Loucy (cell line): ENCODE measurements at regions not wholly inside any gene's neighbourhood (a gene's known extent, or its start where the extent isn't known, plus 50 kb on each side); places are given as distances from the start of the nearest gene placed in this dataset.
"Not testable (repeated sequence)": the region's sequence is repeated elsewhere in the genome, so short reads cannot be mapped to it uniquely, and the experiment has no call there.

Experiments
- H2AFZ ChIP-seq: fragments of 200-600 bp; sonication (generic); 2 replicates; pipeline ENCODE4 v1.6.0; 2016; ENCODE audit warnings: antibody characterized with exemption, mild to moderate bottlenecking, low read length, moderate library complexity
- H3F3A ChIP-seq: fragments of 200-600 bp; 2 replicates; pipeline ENCODE4 v1.6.0; 2016; ENCODE audit warnings: antibody characterized with exemption, low read depth, mild to moderate bottlenecking
- H3K27me3 ChIP-seq: fragments of 200-600 bp; sonication (generic); 2 replicates; pipeline ENCODE4 v1.6.1; 2014; ENCODE audit warnings: low read length, mild to moderate bottlenecking; ENCODE audit not compliant: insufficient read depth, poor library complexity, severe bottlenecking
- H3K36me3 ChIP-seq: fragments of 200-600 bp; sonication (generic); 2 replicates; pipeline ENCODE4 v1.6.1; 2016; ENCODE audit warnings: low read length; ENCODE audit not compliant: insufficient read depth
- H3K4me1 ChIP-seq: fragments of 200-600 bp; sonication (generic); 2 replicates; pipeline ENCODE4 v1.5.1; 2014; ENCODE audit warnings: low read length, mild to moderate bottlenecking; ENCODE audit not compliant: insufficient read depth, poor library complexity, severe bottlenecking
- H3K4me2 ChIP-seq: fragments of 200-600 bp; sonication (generic); 2 replicates; pipeline ENCODE4 v1.6.0; 2014; ENCODE audit warnings: antibody characterized with exemption, low read length, low read depth, mild to moderate bottlenecking; ENCODE audit not compliant: poor library complexity, severe bottlenecking
- H3K4me3 ChIP-seq: fragments of 200-600 bp; sonication (generic); 2 replicates; pipeline ENCODE4 v1.5.1; 2014; ENCODE audit warnings: low read length, mild to moderate bottlenecking, mixed read lengths; ENCODE audit not compliant: poor library complexity, severe bottlenecking
- H3K79me2 ChIP-seq: fragments of 200-600 bp; sonication (generic); 2 replicates; pipeline ENCODE4 v1.6.1; 2014; ENCODE audit warnings: low read length; ENCODE audit not compliant: insufficient read depth
- H3K9ac ChIP-seq: fragments of 200-600 bp; sonication (generic); 2 replicates; pipeline ENCODE4 v1.6.0; 2014; ENCODE audit warnings: mild to moderate bottlenecking, low read depth, low read length, moderate library complexity; ENCODE audit not compliant: poor library complexity, severe bottlenecking
- H3K9me2 ChIP-seq: fragments of 200-600 bp; sonication (generic); replicated peaks from 2 replicates; pipeline ENCODE4 v1.6.1; 2016; ENCODE audit warnings: low read depth, low read length, mixed read lengths
- H3K9me3 ChIP-seq: fragments of 200-600 bp; sonication (generic); 2 replicates; pipeline ENCODE4 v1.6.1; 2014; ENCODE audit warnings: mild to moderate bottlenecking, antibody characterized with exemption, low read length, low read depth; ENCODE audit not compliant: insufficient read depth
- H4K20me1 ChIP-seq: fragments of 200-600 bp; sonication (generic); 2 replicates; pipeline ENCODE4 v1.6.0; 2014; ENCODE audit warnings: antibody characterized with exemption, low read length, mild to moderate bottlenecking; ENCODE audit not compliant: insufficient read depth, poor library complexity, severe bottlenecking
- EZH2phosphoT487 ChIP-seq: fragments of 200-600 bp; IDR thresholded peaks from 2 replicates; pipeline ENCODE4 v1.6.1; 2018; ENCODE audit warnings: antibody characterized with exemption, mild to moderate bottlenecking, moderate library complexity, borderline replicate concordance
- TF ChIP-seq, protein P1 (sequence below): fragments of 200-600 bp; sonication (generic); conservative IDR thresholded peaks from 2 replicates; pipeline ENCODE4 v1.5.1; 2014; ENCODE audit warnings: mild to moderate bottlenecking, antibody characterized with exemption, low read length

DNA sequence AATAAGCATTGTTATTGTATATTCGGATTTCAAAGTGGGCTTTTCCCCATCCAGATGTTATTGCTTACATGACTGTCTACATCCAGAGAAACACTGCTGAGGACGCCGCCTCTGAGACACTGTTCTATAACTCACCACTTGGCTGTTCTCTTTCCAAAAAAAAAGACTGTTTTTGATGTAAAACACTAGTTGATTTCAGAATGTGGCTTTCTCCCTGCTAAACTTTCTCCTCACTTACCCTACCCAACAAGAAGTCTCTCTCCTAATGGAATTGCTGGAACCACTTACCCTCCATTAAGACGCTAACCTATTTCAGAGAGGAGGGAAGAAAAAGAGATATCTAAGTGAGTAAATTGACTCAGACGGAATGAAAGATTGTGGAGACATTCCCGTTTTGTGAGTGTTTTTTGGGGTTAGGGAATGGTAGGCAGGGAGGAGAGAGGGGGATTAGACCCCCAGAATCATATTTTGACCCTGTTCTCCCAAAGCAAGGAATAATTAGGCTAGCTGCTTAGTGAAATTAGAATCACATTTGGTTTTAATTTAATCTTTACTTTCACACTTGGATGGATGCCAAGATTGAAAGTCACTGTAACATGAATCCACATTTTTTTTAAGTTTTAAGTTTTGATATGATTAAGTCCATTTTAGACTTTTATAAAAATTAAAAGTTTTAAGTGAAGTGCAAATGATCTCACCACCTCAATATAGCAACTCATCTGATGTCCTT is 174.9 kb downstream of the CHIC2 start:
- TF ChIP-seq EZH2phosphoT487 = no peak
- TF ChIP-seq, protein P1, sequence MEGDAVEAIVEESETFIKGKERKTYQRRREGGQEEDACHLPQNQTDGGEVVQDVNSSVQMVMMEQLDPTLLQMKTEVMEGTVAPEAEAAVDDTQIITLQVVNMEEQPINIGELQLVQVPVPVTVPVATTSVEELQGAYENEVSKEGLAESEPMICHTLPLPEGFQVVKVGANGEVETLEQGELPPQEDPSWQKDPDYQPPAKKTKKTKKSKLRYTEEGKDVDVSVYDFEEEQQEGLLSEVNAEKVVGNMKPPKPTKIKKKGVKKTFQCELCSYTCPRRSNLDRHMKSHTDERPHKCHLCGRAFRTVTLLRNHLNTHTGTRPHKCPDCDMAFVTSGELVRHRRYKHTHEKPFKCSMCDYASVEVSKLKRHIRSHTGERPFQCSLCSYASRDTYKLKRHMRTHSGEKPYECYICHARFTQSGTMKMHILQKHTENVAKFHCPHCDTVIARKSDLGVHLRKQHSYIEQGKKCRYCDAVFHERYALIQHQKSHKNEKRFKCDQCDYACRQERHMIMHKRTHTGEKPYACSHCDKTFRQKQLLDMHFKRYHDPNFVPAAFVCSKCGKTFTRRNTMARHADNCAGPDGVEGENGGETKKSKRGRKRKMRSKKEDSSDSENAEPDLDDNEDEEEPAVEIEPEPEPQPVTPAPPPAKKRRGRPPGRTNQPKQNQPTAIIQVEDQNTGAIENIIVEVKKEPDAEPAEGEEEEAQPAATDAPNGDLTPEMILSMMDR = no peak
- H3K4me2 ChIP-seq = no peak overlapping the region
- H3K4me3 ChIP-seq = no peak overlapping the region
- H3K79me2 ChIP-seq = no peaks in the 10 kb centered on the region
- no peaks in the 10 kb centered on the region for H3K9me2 ChIP-seq
- no peaks in the 10 kb centered on the region for H3K4me1 ChIP-seq
- H4K20me1 ChIP-seq = no peaks in the 10 kb centered on the region
- H3K9me3 ChIP-seq = no peaks in the 10 kb centered on the region
- H3K9ac ChIP-seq = no peak overlapping the region
- no peaks in the 10 kb centered on the region for H3K36me3 ChIP-seq
- H3K27me3 ChIP-seq = no peaks in the 10 kb centered on the region
- no peak overlapping the region for H2AFZ ChIP-seq
- H3F3A ChIP-seq = no peaks in the 10 kb centered on the region

DNA sequence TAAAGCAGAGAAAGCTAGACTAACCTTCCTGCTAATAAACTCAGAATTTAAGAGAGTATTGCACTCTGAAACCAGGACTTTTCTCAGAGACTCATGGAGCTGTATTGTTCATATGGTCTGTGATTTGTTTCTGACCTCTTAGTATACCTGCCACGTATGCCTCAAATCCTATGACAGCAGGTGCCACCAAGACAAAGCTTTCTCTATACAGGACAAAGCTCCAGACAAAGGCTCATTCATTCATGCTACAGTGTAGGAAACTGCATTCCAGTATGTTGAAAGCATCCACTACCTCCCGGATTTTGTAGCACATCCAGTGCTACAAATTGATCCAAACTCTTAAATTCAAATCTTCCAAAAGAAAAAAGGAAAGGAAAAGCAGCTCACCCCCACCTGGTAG is 178.3 kb downstream of the CHIC2 start:
- TF ChIP-seq EZH2phosphoT487 = no peak
- TF ChIP-seq, protein P1 = no peak
- no peaks in the 10 kb centered on the region for H4K20me1 ChIP-seq
- no peaks in the 10 kb centered on the region for H3K4me1 ChIP-seq
- no peak overlapping the region for H3K4me2 ChIP-seq
- H3K36me3 ChIP-seq = no peaks in the 10 kb centered on the region
- no peaks in the 10 kb centered on the region for H3K79me2 ChIP-seq
- H2AFZ ChIP-seq = no peak overlapping the region
- no peaks in the 10 kb centered on the region for H3K27me3 ChIP-seq
- no peaks in the 10 kb centered on the region for H3K9me3 ChIP-seq
- H3F3A ChIP-seq = no peaks in the 10 kb centered on the region
- H3K4me3 ChIP-seq = no peak overlapping the region
- H3K9me2 ChIP-seq = no peaks in the 10 kb centered on the region
- no peak overlapping the region for H3K9ac ChIP-seq

DNA sequence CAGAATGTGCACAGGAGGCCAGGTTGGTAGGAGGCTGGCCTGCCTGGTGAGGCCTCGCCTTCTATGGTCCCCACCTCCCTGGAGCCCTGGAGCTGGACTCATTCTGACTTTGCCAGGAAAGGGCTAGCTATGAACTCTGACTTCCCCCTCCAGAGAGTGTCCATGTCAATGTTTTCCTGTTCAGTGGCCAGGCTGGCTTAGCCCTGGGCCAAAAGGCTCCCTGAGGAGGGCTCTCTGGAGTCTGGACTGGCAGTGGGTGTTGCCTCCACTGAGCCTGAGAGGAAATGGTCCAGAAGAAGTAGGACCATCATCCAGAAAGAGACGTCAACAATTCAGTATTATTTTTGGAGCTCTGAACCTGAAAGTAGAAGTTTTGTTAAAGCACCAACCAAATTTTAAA is 178.7 kb downstream of the CHIC2 start:
- Histone ChIP-seq H3K79me2 (no peaks in the 10 kb centered on the region), H3K36me3 (no peaks in the 10 kb centered on the region), H3F3A (no peaks in the 10 kb centered on the region), H4K20me1 (no peaks in the 10 kb centered on the region), H3K9ac (no peak overlapping the region), H3K4me1 (no peaks in the 10 kb centered on the region), H2AFZ (no peak overlapping the region), H3K4me2 (no peak overlapping the region), H3K27me3 (no peaks in the 10 kb centered on the region), H3K9me2 (no peaks in the 10 kb centered on the region), H3K4me3 (no peak overlapping the region), H3K9me3 (no peaks in the 10 kb centered on the region)
- TF ChIP-seq, protein P1 = no peak
- TF ChIP-seq EZH2phosphoT487 = no peak

DNA sequence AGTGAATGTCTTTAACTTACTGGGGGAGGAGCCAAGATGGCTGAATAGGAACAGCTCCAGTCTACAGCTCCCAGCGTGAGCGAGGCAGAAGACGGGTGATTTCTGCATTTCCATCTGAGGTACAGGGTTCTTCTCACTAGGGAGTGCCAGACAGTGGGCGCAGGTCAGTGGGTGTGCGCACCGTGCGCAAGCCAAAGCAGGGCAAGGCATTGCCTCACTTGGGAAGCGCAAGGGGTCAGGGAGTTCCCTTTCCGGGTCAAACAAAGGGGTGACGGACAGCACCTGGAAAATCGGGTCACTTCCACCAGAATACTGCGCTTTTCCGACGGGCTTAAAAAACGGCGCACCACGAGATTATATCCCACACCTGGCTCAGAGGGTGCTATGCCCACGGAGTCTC is 187.3 kb downstream of the CHIC2 start:
- H3K27me3 ChIP-seq, H2AFZ ChIP-seq, H4K20me1 ChIP-seq, H3K9ac ChIP-seq, H3K9me2 ChIP-seq, H3K4me3 ChIP-seq, H3K9me3 ChIP-seq, H3K4me2 ChIP-seq, H3F3A ChIP-seq, H3K4me1 ChIP-seq, H3K79me2 ChIP-seq, H3K36me3 ChIP-seq: not testable (repeated sequence)
